VCaP (cell line): ENCODE measurements at regions not wholly inside any gene's neighbourhood (a gene's known extent, or its start where the extent isn't known, plus 50 kb on each side); places are given as distances from the start of the nearest gene placed in this dataset.

Source experiments
- H3K27ac ChIP-seq: fragments of 450-650 bp; 2 replicates; pipeline ENCODE4 v1.5.1; 2017
- CTCF ChIP-seq: fragments of 450-650 bp; conservative IDR thresholded peaks from 2 replicates; pipeline ENCODE4 v1.5.1; 2017; ENCODE audit warnings: mild to moderate bottlenecking, moderate library complexity

- no peak overlapping the region for H3K27ac ChIP-seq
- no peak for TF ChIP-seq CTCF
Observed at GRCh38 chr3:76873532-76874242, 166.2 kb upstream of the ROBO2 start.

- TF ChIP-seq CTCF: no peak
- no peak overlapping the region for H3K27ac ChIP-seq
Observed at GRCh38 chr3:76879959-76880358, 159.9 kb upstream of the ROBO2 start.

- TF ChIP-seq CTCF: no peak
Observed at GRCh38 chr3:76886761-76887500, 153.0 kb upstream of the ROBO2 start.

GRCh38 chr3:76888856-76889255 lies 151.0 kb upstream of the ROBO2 start:
- TF ChIP-seq CTCF: no peak

More at GRCh38 chr3:76886761-76887500, 153.0 kb upstream of the ROBO2 start:
- H3K27ac ChIP-seq: no peak overlapping the region

GRCh38 chr3:76889911-76890310 lies 150.0 kb upstream of the ROBO2 start:
- no peak for TF ChIP-seq CTCF
- H3K27ac ChIP-seq: no peak overlapping the region

More at GRCh38 chr3:76888856-76889255, 151.0 kb upstream of the ROBO2 start:
- H3K27ac ChIP-seq: no peak overlapping the region

- H3K27ac ChIP-seq: no peak overlapping the region
- no peak for TF ChIP-seq CTCF
Observed at GRCh38 chr3:76897076-76897475, 142.8 kb upstream of the ROBO2 start.

- no peak overlapping the region for H3K27ac ChIP-seq
- no peak for TF ChIP-seq CTCF
Observed at GRCh38 chr3:76900596-76900995, 139.3 kb upstream of the ROBO2 start.
